ENCODE measurements at regions not wholly inside any gene's neighbourhood (a gene's known extent, or its start where the extent isn't known, plus 50 kb on each side); places are given as distances from the start of the nearest gene placed in this dataset.
A peak's percentile ranks its signal among the peaks of the same experiment; 100 is the strongest.

GRCh38 chr12:92462049-92462448 lies 240.7 kb upstream of the PLEKHG7 start:
- no peak for DNase-seq

GRCh38 chr12:92459850-92460249 lies 242.9 kb upstream of the PLEKHG7 start:
- no peak for DNase-seq

GRCh38 chr12:92458996-92459395 lies 243.8 kb upstream of the PLEKHG7 start:
- DNase-seq, result no peak

- DNase-seq, result no peak
These were observed 245.2 kb upstream of the PLEKHG7 start for GRCh38 chr12:92457458-92458180.

- DNase-seq, result no peak
These were observed 250.0 kb upstream of the PLEKHG7 start for GRCh38 chr12:92452763-92453162.

GRCh38 chr12:92446083-92446460 lies 256.7 kb upstream of the PLEKHG7 start:
- DNase-seq, result no peak

- DNase-seq, result no peak
These were observed 257.3 kb upstream of the PLEKHG7 start for GRCh38 chr12:92445253-92446082.

- DNase-seq, result no peak
These were observed 258.0 kb upstream of the PLEKHG7 start for GRCh38 chr12:92444763-92445162.

GRCh38 chr12:92442782-92443181 lies 260.0 kb upstream of the PLEKHG7 start:
- no peak for DNase-seq

- DNase-seq, result no peak
These were observed 262.7 kb upstream of the PLEKHG7 start for GRCh38 chr12:92440072-92440471.

GRCh38 chr12:92439420-92439805 lies 263.4 kb upstream of the PLEKHG7 start:
- peak; percentile 36 for DNase-seq

- DNase-seq, result no peak
These were observed 264.0 kb upstream of the PLEKHG7 start for GRCh38 chr12:92438641-92439419.

- no peak for DNase-seq
These were observed 265.3 kb upstream of the PLEKHG7 start for GRCh38 chr12:92437452-92437851.

- DNase-seq, result no peak
These were observed 265.9 kb upstream of the PLEKHG7 start for GRCh38 chr12:92436856-92437255.

GRCh38 chr12:92434607-92435025 lies 268.2 kb upstream of the PLEKHG7 start:
- DNase-seq, result no peak

- no peak for DNase-seq
These were observed 269.9 kb upstream of the PLEKHG7 start for GRCh38 chr12:92432724-92433441.

- DNase-seq, result no peak
These were observed 271.6 kb upstream of the PLEKHG7 start for GRCh38 chr12:92431146-92431545.

- DNase-seq, result no peak
These were observed 276.5 kb upstream of the PLEKHG7 start for GRCh38 chr12:92426332-92426731.

GRCh38 chr12:92425165-92425564 lies 277.6 kb upstream of the PLEKHG7 start:
- no peak for DNase-seq

- DNase-seq, result no peak
These were observed 278.5 kb upstream of the PLEKHG7 start for GRCh38 chr12:92424338-92424737.

GRCh38 chr12:92421701-92422100 lies 276.1 kb upstream of the BTG1 start:
- no peak for DNase-seq

GRCh38 chr12:92421042-92421441 lies 275.4 kb upstream of the BTG1 start:
- DNase-seq, result no peak

- DNase-seq, result no peak
These were observed 273.6 kb upstream of the BTG1 start for GRCh38 chr12:92419201-92419600.
